Suprapubic skin (tissue), 4 donors: ENCODE measurements at regions not wholly inside any gene's neighbourhood (a gene's known extent, or its start where the extent isn't known, plus 50 kb on each side); places are given as distances from the start of the nearest gene placed in this dataset.

Experiments used
- CTCF ChIP-seq, 2 donors: fragments of 200-600 bp in 1 of 2; fragments of 450-650 bp in 1 of 2; sonication (generic) in 1 of 2; IDR thresholded peaks; one replicate each; pipeline ENCODE4 v1.5.1; 2016 to 2019; ENCODE audit warnings: antibody characterized with exemption in 2 of 2, mild to moderate bottlenecking in 1 of 2, moderate library complexity in 1 of 2
- POLR2A ChIP-seq, 2 donors: fragments of 450-650 bp; IDR thresholded peaks; one replicate each; pipeline ENCODE4 v1.6.1; 2017; ENCODE audit warnings: antibody characterized with exemption in 2 of 2, mild to moderate bottlenecking in 2 of 2, moderate library complexity in 2 of 2
- POLR2AphosphoS5 ChIP-seq, 3 donors: sonication (generic); formaldehyde crosslinking; IDR thresholded peaks; one replicate each; pipeline ENCODE4 v1.6.1; 2017; ENCODE audit warnings: antibody characterized with exemption in 3 of 3

DNA sequence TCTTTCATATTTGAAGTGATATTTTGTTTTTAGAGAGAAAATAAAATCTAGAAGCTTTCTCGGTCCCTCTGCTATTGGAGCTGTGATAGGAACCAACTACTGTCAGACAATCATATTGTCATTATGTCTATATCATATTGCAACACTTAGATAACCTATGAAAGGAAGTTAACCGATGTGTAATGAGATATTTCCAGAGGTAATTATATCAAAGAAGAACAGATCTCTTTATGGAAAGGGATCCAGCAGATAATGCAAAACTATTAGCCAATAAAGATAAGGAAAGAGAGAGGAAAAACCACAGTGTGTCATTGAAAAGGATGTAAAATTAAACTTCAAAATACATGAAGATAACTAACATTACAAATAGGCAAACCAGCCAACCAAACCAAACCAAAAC is 529.1 kb upstream of the CCDC54 start:
- TF ChIP-seq POLR2A (IDR thresholded peaks at IDR 0.05) (no peak), CTCF (IDR thresholded peaks at IDR 0.05) (no peak), POLR2AphosphoS5 (IDR thresholded peaks at IDR 0.05) (no peak)
